Suprapubic skin (tissue), 4 donors: ENCODE measurements at regions not wholly inside any gene's neighbourhood (a gene's known extent, or its start where the extent isn't known, plus 50 kb on each side); places are given as distances from the start of the nearest gene placed in this dataset.

Experiments used
- CTCF ChIP-seq, 2 donors: fragments of 200-600 bp in 1 of 2; fragments of 450-650 bp in 1 of 2; sonication (generic) in 1 of 2; IDR thresholded peaks; one replicate each; pipeline ENCODE4 v1.5.1; 2016 to 2019; ENCODE audit warnings: antibody characterized with exemption in 2 of 2, mild to moderate bottlenecking in 1 of 2, moderate library complexity in 1 of 2
- POLR2A ChIP-seq, 2 donors: fragments of 450-650 bp; IDR thresholded peaks; one replicate each; pipeline ENCODE4 v1.6.1; 2017; ENCODE audit warnings: antibody characterized with exemption in 2 of 2, mild to moderate bottlenecking in 2 of 2, moderate library complexity in 2 of 2
- POLR2AphosphoS5 ChIP-seq, 3 donors: sonication (generic); formaldehyde crosslinking; IDR thresholded peaks; one replicate each; pipeline ENCODE4 v1.6.1; 2017; ENCODE audit warnings: antibody characterized with exemption in 3 of 3

DNA sequence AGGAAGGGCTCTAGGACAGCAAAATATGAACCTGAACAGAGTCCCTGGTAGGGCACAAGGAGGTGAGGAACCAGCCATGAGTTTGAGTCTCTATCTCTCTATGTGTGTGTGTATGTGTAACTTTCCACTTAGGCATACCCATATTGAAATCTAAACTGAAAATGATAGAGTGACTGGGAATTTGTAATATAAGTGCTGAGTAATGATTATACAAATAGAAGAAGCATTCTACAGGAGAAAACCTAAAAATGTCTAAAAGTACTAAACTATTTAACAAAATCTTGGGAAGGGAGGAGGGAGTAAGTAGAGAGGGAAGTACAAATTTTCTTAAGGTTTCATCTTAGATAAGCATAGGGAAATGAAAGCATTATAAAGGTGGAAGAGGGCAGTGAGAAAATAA lies 97.1 kb upstream of the ZC3H12C start:
- TF ChIP-seq CTCF (IDR thresholded peaks at IDR 0.05) (no peak), POLR2AphosphoS5 (IDR thresholded peaks at IDR 0.05) (no peak), POLR2A (IDR thresholded peaks at IDR 0.05) (no peak)
